ENCODE measurements at regions not wholly inside any gene's neighbourhood (a gene's known extent, or its start where the extent isn't known, plus 50 kb on each side); places are given as distances from the start of the nearest gene placed in this dataset.

DNA sequence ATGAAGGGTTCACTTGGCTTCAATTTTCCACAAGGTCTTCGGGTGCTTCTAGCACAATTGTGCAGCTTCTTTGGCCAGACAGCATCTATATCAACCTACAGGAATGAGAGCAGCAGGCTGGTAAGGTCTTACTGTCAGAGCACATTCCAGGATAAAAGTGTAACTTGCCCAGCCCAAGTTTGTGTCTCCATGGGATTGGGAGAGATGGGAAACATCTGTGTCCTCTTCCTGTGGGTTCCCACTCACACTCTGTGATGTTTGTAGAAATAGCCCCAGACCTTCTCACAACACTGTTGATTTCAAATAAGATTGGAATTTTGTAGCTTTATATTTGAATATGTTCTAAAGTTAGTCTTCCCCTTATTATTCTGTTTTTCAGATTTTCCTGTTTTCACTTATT is 83.4 kb upstream of the RGS17 start:
- H3K9ac ChIP-seq (ENCODE audit: low read depth, low read length) = no peak overlapping the region
- no peak overlapping the region for H3K27ac ChIP-seq (ENCODE audit: low read depth, low read length)
- H3K9me3 ChIP-seq (ENCODE audit: control insufficient read depth, insufficient read depth, low read length) = no peaks in the 10 kb centered on the region
- H3K36me3 ChIP-seq (ENCODE audit: control insufficient read depth, insufficient read depth, low read length) = no peaks in the 10 kb centered on the region
- no peaks in the 10 kb centered on the region for H3K27me3 ChIP-seq (ENCODE audit: control insufficient read depth, insufficient read depth, low read length)
- H3K4me3 ChIP-seq (ENCODE audit: low read depth, low read length) = no peak overlapping the region
- H3K4me1 ChIP-seq (ENCODE audit: control insufficient read depth, insufficient read depth, low read length) = no peaks in the 10 kb centered on the region

DNA sequence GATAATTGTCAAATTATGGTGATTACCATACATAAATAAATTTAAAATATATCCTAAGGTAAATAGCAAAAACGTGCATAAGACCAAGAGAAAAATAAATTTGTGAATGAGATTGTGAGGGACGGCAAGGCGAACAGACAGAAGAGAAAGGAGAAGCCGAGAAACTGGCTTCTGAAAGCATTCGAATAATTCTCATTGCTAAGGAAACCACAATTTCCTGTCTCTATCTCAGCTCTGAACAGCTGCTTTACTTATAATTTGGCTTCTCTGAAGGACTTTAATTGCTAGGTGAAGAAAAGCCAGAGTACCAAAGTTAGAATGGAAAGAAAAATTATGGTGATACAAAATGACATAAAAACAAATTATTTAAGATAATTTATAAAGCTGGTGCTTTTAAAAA is 79.0 kb upstream of the RGS17 start:
- Histone ChIP-seq H3K9me3 (ENCODE audit: control insufficient read depth, insufficient read depth, low read length) (no peaks in the 10 kb centered on the region), H3K4me1 (ENCODE audit: control insufficient read depth, insufficient read depth, low read length) (no peaks in the 10 kb centered on the region), H3K4me3 (ENCODE audit: low read depth, low read length) (no peak overlapping the region), H3K36me3 (ENCODE audit: control insufficient read depth, insufficient read depth, low read length) (no peaks in the 10 kb centered on the region), H3K9ac (ENCODE audit: low read depth, low read length) (no peak overlapping the region), H3K27ac (ENCODE audit: low read depth, low read length) (no peak overlapping the region), H3K27me3 (ENCODE audit: control insufficient read depth, insufficient read depth, low read length) (no peaks in the 10 kb centered on the region)

DNA sequence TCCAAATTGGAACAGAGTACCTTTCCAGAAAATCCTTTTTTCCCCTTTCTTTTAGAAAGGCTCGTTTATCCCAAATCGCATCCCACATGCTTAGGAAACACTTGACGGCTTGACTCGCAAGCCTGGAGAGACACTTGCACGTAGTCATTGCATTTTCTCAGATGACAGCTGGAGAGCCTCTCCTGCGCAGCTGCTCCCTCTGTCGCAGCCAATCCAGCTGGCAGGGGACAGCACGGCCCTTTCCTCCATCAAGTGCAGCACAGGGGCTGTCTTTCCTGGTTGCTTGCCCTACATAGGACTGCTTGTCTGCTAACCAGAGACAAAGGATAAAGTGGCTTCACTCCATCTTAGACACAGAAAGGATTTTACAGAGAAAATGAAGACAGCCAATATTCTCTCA is 77.6 kb upstream of the RGS17 start:
- Histone ChIP-seq H3K9me3 (ENCODE audit: control insufficient read depth, insufficient read depth, low read length) (no peaks in the 10 kb centered on the region), H3K27me3 (ENCODE audit: control insufficient read depth, insufficient read depth, low read length) (no peaks in the 10 kb centered on the region), H3K4me1 (ENCODE audit: control insufficient read depth, insufficient read depth, low read length) (no peaks in the 10 kb centered on the region), H3K4me3 (ENCODE audit: low read depth, low read length) (no peak overlapping the region), H3K27ac (ENCODE audit: low read depth, low read length) (no peak overlapping the region), H3K36me3 (ENCODE audit: control insufficient read depth, insufficient read depth, low read length) (no peaks in the 10 kb centered on the region), H3K9ac (ENCODE audit: low read depth, low read length) (no peak overlapping the region)

DNA sequence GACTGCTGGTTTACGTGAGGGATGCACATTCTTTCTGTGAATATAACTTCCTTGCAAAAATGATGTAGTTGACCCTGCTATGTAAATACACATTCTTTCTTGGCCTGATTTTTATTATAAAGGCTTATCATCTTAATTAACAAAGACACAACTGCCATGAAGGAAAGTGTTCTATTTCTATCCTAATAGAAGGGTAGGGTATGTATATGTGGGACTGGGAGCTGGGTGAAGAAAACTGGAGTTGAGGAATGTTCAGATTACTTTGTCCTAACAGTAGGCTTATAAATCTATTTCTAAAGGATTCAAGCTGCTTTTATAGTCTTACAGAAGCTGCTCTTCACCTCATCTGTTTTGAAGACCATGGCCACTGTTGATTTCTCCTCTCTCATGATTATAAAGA is 76.5 kb upstream of the RGS17 start:
- H3K36me3 ChIP-seq (ENCODE audit: control insufficient read depth, insufficient read depth, low read length) = no peaks in the 10 kb centered on the region
- H3K27ac ChIP-seq (ENCODE audit: low read depth, low read length) = no peak overlapping the region
- no peak overlapping the region for H3K9ac ChIP-seq (ENCODE audit: low read depth, low read length)
- H3K27me3 ChIP-seq (ENCODE audit: control insufficient read depth, insufficient read depth, low read length) = no peaks in the 10 kb centered on the region
- no peak overlapping the region for H3K4me3 ChIP-seq (ENCODE audit: low read depth, low read length)
- no peaks in the 10 kb centered on the region for H3K9me3 ChIP-seq (ENCODE audit: control insufficient read depth, insufficient read depth, low read length)
- H3K4me1 ChIP-seq (ENCODE audit: control insufficient read depth, insufficient read depth, low read length) = no peaks in the 10 kb centered on the region

DNA sequence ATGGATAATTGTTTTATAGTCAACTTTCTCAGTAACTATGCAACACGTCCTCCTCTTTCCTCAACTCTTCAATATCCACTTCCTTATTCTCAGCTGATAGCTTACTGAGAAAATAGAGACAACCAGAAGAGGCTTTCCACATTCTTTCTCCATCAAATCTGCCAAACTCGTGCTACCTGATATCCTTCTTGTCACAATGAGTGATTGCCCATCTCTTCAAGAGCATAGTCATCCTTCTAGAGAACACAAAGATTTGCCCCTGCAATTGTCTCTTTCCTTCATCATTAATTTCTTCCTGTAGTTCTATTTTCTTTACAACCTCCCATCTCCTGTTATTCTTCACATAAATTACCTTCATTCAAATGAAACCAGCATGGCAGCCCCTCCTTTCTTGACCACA is 75.9 kb upstream of the RGS17 start:
- H3K27me3 ChIP-seq (ENCODE audit: control insufficient read depth, insufficient read depth, low read length) = no peaks in the 10 kb centered on the region
- H3K9ac ChIP-seq (ENCODE audit: low read depth, low read length) = no peak overlapping the region
- H3K4me3 ChIP-seq (ENCODE audit: low read depth, low read length) = no peak overlapping the region
- no peaks in the 10 kb centered on the region for H3K36me3 ChIP-seq (ENCODE audit: control insufficient read depth, insufficient read depth, low read length)
- H3K9me3 ChIP-seq (ENCODE audit: control insufficient read depth, insufficient read depth, low read length) = no peaks in the 10 kb centered on the region
- no peak overlapping the region for H3K27ac ChIP-seq (ENCODE audit: low read depth, low read length)
- H3K4me1 ChIP-seq (ENCODE audit: control insufficient read depth, insufficient read depth, low read length) = no peaks in the 10 kb centered on the region

DNA sequence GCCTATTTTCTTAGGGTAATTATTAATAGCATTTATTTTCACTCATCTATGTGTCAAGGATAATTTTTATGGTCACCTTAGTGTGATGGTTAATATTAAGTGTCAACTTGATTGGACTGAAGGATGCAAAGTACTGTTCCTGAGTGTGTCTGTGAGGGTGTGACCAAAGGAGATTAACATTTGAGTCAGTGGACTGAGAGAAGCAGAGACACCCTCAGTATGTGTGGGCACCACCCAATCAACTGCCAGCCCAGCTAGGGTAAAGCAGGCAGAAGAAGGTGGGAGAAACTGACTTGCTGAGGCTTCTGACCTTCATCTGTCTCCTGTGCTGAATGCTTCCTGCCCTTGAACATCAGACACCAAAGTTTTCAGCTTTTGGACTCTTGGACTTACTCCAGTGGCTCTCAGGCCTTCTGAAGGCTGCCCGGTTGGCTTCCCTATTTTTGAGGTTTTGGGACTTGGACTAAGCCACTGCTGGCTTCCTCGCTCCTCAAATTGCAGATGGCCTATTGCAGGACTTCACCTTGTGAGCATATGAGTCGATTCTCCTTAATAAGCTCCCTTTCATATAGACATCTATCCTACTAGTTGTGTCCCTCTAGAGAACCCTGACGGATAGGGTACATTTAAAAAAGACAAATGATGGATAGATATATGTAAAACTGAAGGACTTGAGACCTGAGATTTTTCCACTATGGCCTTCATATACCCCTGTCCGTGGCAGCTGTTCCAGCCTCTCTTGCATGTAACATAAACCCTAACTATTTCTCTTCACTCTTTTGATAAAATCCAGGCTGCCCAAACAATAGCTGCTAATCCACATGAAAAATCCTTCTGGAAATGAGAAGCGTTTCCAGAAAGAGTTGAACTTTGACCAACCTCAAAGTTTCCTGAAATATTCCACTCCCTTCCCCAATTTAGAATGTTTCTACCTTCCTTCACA is 62.1 kb upstream of the RGS17 start:
- no peaks in the 10 kb centered on the region for H3K27me3 ChIP-seq (ENCODE audit: control insufficient read depth, insufficient read depth, low read length)
- H3K9ac ChIP-seq (ENCODE audit: low read depth, low read length) = no peak overlapping the region
- no peaks in the 10 kb centered on the region for H3K36me3 ChIP-seq (ENCODE audit: control insufficient read depth, insufficient read depth, low read length)
- no peak overlapping the region for H3K27ac ChIP-seq (ENCODE audit: low read depth, low read length)
- no peaks in the 10 kb centered on the region for H3K4me1 ChIP-seq (ENCODE audit: control insufficient read depth, insufficient read depth, low read length)
- no peaks in the 10 kb centered on the region for H3K9me3 ChIP-seq (ENCODE audit: control insufficient read depth, insufficient read depth, low read length)
- H3K4me3 ChIP-seq (ENCODE audit: low read depth, low read length) = no peak overlapping the region

DNA sequence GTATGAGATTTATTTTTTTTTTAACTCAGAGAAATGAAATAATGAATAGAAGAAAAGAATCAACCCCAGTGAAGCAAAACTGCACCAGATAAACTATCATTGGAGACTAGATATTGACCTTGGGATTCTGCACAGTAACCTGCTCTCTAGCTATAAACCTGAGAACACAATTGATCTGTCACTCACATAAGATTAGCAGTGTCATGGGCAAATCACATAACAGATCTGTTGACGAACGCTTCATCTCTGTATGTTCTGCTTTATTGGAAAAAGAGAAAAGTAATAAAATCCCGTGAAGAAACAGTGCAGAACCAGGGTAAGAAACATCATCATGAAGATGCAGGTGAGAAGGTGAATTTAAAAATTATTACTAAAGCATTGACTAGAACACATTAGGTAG is 52.8 kb upstream of the RGS17 start:
- H3K27me3 ChIP-seq (ENCODE audit: control insufficient read depth, insufficient read depth, low read length) = no peaks in the 10 kb centered on the region
- H3K4me1 ChIP-seq (ENCODE audit: control insufficient read depth, insufficient read depth, low read length) = no peaks in the 10 kb centered on the region
- H3K4me3 ChIP-seq (ENCODE audit: low read depth, low read length) = no peak overlapping the region
- no peak overlapping the region for H3K27ac ChIP-seq (ENCODE audit: low read depth, low read length)
- H3K36me3 ChIP-seq (ENCODE audit: control insufficient read depth, insufficient read depth, low read length) = no peaks in the 10 kb centered on the region
- H3K9me3 ChIP-seq (ENCODE audit: control insufficient read depth, insufficient read depth, low read length) = no peaks in the 10 kb centered on the region
- no peak overlapping the region for H3K9ac ChIP-seq (ENCODE audit: low read depth, low read length)
